PC-3 (cell line): ENCODE measurements at regions not wholly inside any gene's neighbourhood (a gene's known extent, or its start where the extent isn't known, plus 50 kb on each side); places are given as distances from the start of the nearest gene placed in this dataset.

Experiments
- ATAC-seq: fragments of 200-7000 bp; cut with Tn5 transposase; 2 replicates; pipeline ENCODE4 v1.9.1; 2020; ENCODE audit warnings: mild to moderate bottlenecking, moderate library complexity
- BruUV-seq: library from RNA; stranded (reverse); fragments of 400-500 nt; replicated peaks from 2 replicates; lab custom pipeline; 2021; lab: Mats Ljungman, UMichigan
- CTCF ChIA-PET: fragments of 300-600 bp; sonication (Branson Sonifier 250); formaldehyde crosslinking; loops from one replicate; lab custom pipeline; 2022; ENCODE audit warnings: antibody characterized with exemption; lab: Charles Lee
- POLR2A ChIA-PET: fragments of 300-600 bp; sonication (Branson Sonifier 250); formaldehyde crosslinking; loops from one replicate; lab custom pipeline; 2022; ENCODE audit warnings: antibody characterized with exemption; ENCODE audit not compliant: unreplicated experiment; lab: Charles Lee
- DNase-seq: peaks from one replicate; pipeline ENCODE4 v3.0.0-alpha.2; 2015
- H2AFZ ChIP-seq: fragments of 300-600 bp; sonication (generic); 2 replicates; pipeline ENCODE4 v1.6.0; 2016; ENCODE audit warnings: antibody characterized with exemption, low read length
- H3F3A ChIP-seq: fragments of 300-600 bp; sonication (generic); one replicate; pipeline ENCODE4 v1.6.0; 2017; ENCODE audit warnings: antibody characterized with exemption, low read length, control low read depth, mild to moderate bottlenecking; ENCODE audit not compliant: unreplicated experiment
- H3K27ac ChIP-seq: fragments of 300-600 bp; sonication (generic); 2 replicates; pipeline ENCODE4 v1.5.1; 2016; ENCODE audit warnings: mild to moderate bottlenecking, low read length
- H3K27me3 ChIP-seq: fragments of 300-600 bp; sonication (generic); 2 replicates; pipeline ENCODE4 v1.6.1; 2016; ENCODE audit warnings: low read length, mixed read lengths
- H3K36me3 ChIP-seq: fragments of 300-600 bp; sonication (generic); 2 replicates; pipeline ENCODE4 v1.6.1; 2016; ENCODE audit warnings: low read depth, mixed run types, low read length, mixed read lengths
- H3K4me1 ChIP-seq: fragments of 300-600 bp; sonication (generic); 2 replicates; pipeline ENCODE4 v1.5.1; 2016; ENCODE audit warnings: low read length; ENCODE audit not compliant: insufficient read depth
- H3K4me2 ChIP-seq: fragments of 300-600 bp; sonication (generic); 2 replicates; pipeline ENCODE4 v1.6.0; 2016; ENCODE audit warnings: low read length
- H3K4me3 ChIP-seq: fragments of 300-600 bp; sonication (generic); 2 replicates; pipeline ENCODE4 v1.5.1; 2016; ENCODE audit warnings: mild to moderate bottlenecking, low read length, mixed read lengths
- H3K79me2 ChIP-seq: fragments of 300-600 bp; sonication (generic); 2 replicates; pipeline ENCODE4 v1.6.1; 2017; ENCODE audit warnings: low read length, mixed read lengths
- H3K9ac ChIP-seq: fragments of 300-600 bp; sonication (generic); 2 replicates; pipeline ENCODE4 v1.6.0; 2016; ENCODE audit warnings: mild to moderate bottlenecking, low read length
- H3K9me2 ChIP-seq: fragments of 300-600 bp; sonication (generic); replicated peaks from 2 replicates; pipeline ENCODE4 v1.6.1; 2016; ENCODE audit warnings: mixed run types, low read length, mixed read lengths
- H3K9me3 ChIP-seq: fragments of 300-600 bp; sonication (generic); 2 replicates; pipeline ENCODE4 v1.6.1; 2016; ENCODE audit warnings: low read length, mixed read lengths
- H4K20me1 ChIP-seq: fragments of 300-600 bp; sonication (generic); 2 replicates; pipeline ENCODE4 v1.6.1; 2016; ENCODE audit warnings: low read length, mixed read lengths
- EZH2 ChIP-seq: fragments of 300-600 bp; sonication (generic); IDR thresholded peaks from one replicate; pipeline ENCODE4 v1.6.1; 2017; ENCODE audit warnings: antibody characterized with exemption, mild to moderate bottlenecking, low read length; ENCODE audit not compliant: unreplicated experiment
- EZH2phosphoT487 ChIP-seq: fragments of 300-600 bp; sonication (generic); IDR thresholded peaks from 2 replicates; pipeline ENCODE4 v1.6.1; 2018; ENCODE audit warnings: mild to moderate bottlenecking, antibody characterized with exemption, low read length, borderline replicate concordance
- intact Hi-C: fragments of 100-400 bp; cut with micrococcal nuclease; formaldehyde crosslinking; loops from 2 replicates; pipeline ENCODE4 v1.9.0; 2023
- TF ChIP-seq, protein P1 (sequence below): fragments of 300-600 bp; sonication (generic); conservative IDR thresholded peaks from 2 replicates; pipeline ENCODE4 v1.5.1; 2017; ENCODE audit warnings: antibody characterized with exemption, low read depth, mild to moderate bottlenecking, low read length

DNA sequence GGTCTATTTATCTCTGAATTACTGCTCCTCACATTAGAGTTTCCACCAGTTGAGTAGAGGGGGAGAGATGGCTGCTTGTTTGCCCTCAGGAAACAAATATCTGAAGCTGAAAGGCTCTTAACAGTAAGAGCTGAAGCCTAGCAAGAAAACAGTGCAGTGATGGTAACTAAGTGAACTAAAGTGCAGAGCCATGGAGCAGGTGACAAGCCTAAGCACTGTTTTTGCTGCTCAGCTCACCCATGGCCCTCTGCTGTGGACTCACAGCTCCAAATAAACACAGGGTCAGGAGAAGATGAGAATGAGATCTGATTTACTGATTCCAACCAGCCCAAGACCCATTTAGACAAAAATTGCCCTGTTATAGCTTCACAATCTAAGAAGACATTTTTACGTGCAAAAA lies 118.4 kb downstream of the ETAA1 start:
- H3F3A ChIP-seq = no peaks in the 10 kb centered on the region
- DNase-seq (no peak), ATAC-seq (no peak)
- H3K4me2 ChIP-seq = peak overlapping the region; percentile 58
- H3K27ac ChIP-seq = peak overlapping the region; percentile 93
- ChIA-PET POLR2A (interaction anchor here (0.6 kb wide), 1 partner anchor 1859 kb away, joined by 3 read pairs; no protein-coding TSS in a partner anchor), CTCF (no interaction called here)
- no peak for TF ChIP-seq EZH2
- no peak for TF ChIP-seq EZH2phosphoT487
- TF ChIP-seq, protein P1, sequence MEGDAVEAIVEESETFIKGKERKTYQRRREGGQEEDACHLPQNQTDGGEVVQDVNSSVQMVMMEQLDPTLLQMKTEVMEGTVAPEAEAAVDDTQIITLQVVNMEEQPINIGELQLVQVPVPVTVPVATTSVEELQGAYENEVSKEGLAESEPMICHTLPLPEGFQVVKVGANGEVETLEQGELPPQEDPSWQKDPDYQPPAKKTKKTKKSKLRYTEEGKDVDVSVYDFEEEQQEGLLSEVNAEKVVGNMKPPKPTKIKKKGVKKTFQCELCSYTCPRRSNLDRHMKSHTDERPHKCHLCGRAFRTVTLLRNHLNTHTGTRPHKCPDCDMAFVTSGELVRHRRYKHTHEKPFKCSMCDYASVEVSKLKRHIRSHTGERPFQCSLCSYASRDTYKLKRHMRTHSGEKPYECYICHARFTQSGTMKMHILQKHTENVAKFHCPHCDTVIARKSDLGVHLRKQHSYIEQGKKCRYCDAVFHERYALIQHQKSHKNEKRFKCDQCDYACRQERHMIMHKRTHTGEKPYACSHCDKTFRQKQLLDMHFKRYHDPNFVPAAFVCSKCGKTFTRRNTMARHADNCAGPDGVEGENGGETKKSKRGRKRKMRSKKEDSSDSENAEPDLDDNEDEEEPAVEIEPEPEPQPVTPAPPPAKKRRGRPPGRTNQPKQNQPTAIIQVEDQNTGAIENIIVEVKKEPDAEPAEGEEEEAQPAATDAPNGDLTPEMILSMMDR = no peak
- intact Hi-C loops = no loop called here
- no TSS peak for BruUV-seq
- no peaks in the 10 kb centered on the region for H3K9me3 ChIP-seq
- H2AFZ ChIP-seq = peak overlapping the region; percentile 33; the same call in 1 of the 2 replicates
- H3K9ac ChIP-seq = peak overlapping the region; percentile 47
- H3K79me2 ChIP-seq = no peaks in the 10 kb centered on the region
- H3K4me3 ChIP-seq = peak overlapping the region; percentile 18; the same call in 1 of the 2 replicates
- H4K20me1 ChIP-seq = no peaks in the 10 kb centered on the region
- H3K27me3 ChIP-seq = no peaks in the 10 kb centered on the region
- H3K9me2 ChIP-seq = no peaks in the 10 kb centered on the region
- H3K4me1 ChIP-seq = peaks cover 26% of the 10 kb centered on the region
- no peaks in the 10 kb centered on the region for H3K36me3 ChIP-seq

DNA sequence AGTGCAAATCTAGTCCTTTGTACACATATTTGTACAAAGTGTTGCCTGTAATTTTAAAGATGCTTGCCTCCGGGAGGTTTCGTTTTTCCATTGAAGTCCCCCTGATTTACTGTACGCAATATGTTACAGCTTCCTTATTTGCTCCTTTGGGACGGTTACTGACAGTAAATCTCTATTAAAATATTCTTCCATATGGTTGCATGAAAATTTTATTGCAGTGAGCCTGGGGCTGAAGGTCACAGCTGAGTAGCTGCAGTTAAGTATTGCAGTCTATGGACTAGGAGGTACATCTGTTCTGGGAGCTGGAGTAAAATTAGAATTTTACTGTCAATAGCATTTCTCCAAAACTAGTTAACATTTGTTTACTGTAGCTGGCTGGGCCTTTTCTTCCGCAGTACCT lies 119.2 kb downstream of the ETAA1 start:
- Histone ChIP-seq H3K4me2 (peak overlapping the region; percentile 58), H3F3A (no peaks in the 10 kb centered on the region), H3K36me3 (no peaks in the 10 kb centered on the region), H3K79me2 (no peaks in the 10 kb centered on the region), H3K4me3 (no peak overlapping the region), H4K20me1 (no peaks in the 10 kb centered on the region), H3K9me2 (no peaks in the 10 kb centered on the region), H3K27ac (peak overlapping the region; percentile 93), H3K9ac (no peak overlapping the region), H2AFZ (no peak overlapping the region), H3K27me3 (no peaks in the 10 kb centered on the region), H3K4me1 (peaks cover 26% of the 10 kb centered on the region), H3K9me3 (no peaks in the 10 kb centered on the region)
- TF ChIP-seq EZH2phosphoT487 (no peak), EZH2 (no peak)
- TF ChIP-seq, protein P1 = no peak
- intact Hi-C loops = no loop called here
- BruUV-seq = no TSS peak
- DNase-seq (no peak), ATAC-seq (no peak)
- ChIA-PET CTCF (no interaction called here), POLR2A (no interaction called here)

DNA sequence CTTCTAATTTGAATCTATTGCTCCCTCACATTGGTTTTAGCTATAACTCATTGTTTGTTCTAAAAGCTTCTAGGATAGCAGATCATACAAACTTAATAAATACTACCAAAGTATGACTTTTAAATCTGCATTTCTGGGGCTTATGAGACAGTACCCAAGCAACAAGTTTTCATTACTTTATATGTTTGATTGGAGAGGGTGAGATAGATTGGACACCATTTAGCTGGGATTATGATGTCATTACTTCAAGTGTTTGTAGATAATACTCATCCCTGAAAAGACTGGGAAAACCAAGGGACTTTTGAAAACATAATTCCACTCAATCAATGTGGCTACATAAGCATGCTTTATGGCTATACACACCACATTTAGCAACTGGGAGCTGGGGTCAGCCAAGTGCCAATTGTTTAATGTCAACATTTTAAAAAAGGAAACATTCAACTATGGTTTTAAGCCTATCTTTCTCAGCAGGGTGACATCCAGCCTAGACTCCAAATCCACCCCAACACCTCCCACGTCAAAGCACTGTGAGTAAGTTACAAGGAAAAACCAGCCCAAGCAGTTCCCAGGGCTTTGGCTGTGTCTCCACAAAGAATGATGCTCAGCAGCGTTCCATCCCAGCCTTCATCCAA lies 119.9 kb downstream of the ETAA1 start:
- no peak overlapping the region for H3K9ac ChIP-seq
- peak overlapping the region; percentile 93; the same call in 1 of the 2 replicates for H3K27ac ChIP-seq
- CTCF ChIA-PET = no interaction called here
- no peaks in the 10 kb centered on the region for H3K27me3 ChIP-seq
- no peaks in the 10 kb centered on the region for H3F3A ChIP-seq
- peaks cover 26% of the 10 kb centered on the region for H3K4me1 ChIP-seq
- H3K36me3 ChIP-seq = no peaks in the 10 kb centered on the region
- no peaks in the 10 kb centered on the region for H3K79me2 ChIP-seq
- no peaks in the 10 kb centered on the region for H3K9me2 ChIP-seq
- BruUV-seq = no TSS peak
- no peak overlapping the region for H2AFZ ChIP-seq
- POLR2A ChIA-PET = no interaction called here
- no peak overlapping the region for H3K4me3 ChIP-seq
- DNase-seq (no peak), ATAC-seq (no peak)
- intact Hi-C loops = no loop called here
- no peak overlapping the region for H3K4me2 ChIP-seq
- H4K20me1 ChIP-seq = no peaks in the 10 kb centered on the region
- TF ChIP-seq, protein P1 = no peak
- no peak for TF ChIP-seq EZH2
- no peak for TF ChIP-seq EZH2phosphoT487
- H3K9me3 ChIP-seq = no peaks in the 10 kb centered on the region
